A549 (cell line): ENCODE measurements at regions not wholly inside any gene's neighbourhood (a gene's known extent, or its start where the extent isn't known, plus 50 kb on each side); places are given as distances from the start of the nearest gene placed in this dataset.
"Not testable (repeated sequence)": the region's sequence is repeated elsewhere in the genome, so short reads cannot be mapped to it uniquely, and the experiment has no call there.

Source experiments
- ATAC-seq, 2 experiments: fragments of 200-7000 bp in 1 of 2; fragments of >200 bp in 1 of 2; cut with Nextera tagmentation in 1 of 2; cut with Tn5 transposase in 1 of 2; 3 replicates each; pipeline versions ENCODE4 v1.8.0 to v1.9.1; 2018 to 2020; ENCODE audit warnings: mild to moderate bottlenecking in 1 of 2, moderate library complexity in 1 of 2
- CTCF ChIA-PET: fragments of 300-600 bp; sonication (Branson Sonifier 250); formaldehyde crosslinking; extraction: SDS; loops from one replicate; lab custom pipeline; 2021; ENCODE audit warnings: antibody characterized with exemption, inconsistent platforms; lab: Yijun Ruan, JAX
- POLR2A ChIA-PET: fragments of 350-600 bp; formaldehyde crosslinking; extraction: SDS; loops from one replicate; lab custom pipeline; 2021; ENCODE audit warnings: antibody characterized with exemption, inconsistent platforms; lab: Yijun Ruan, JAX
- DNase-seq, 2 experiments: peaks; one replicate each; pipeline versions ENCODE4 v3.0.0 to v3.0.0-alpha.2; 2011 to 2016; ENCODE audit warnings: low read depth in 1 of 2, low spot score in 1 of 2
- FAIRE-seq: peaks from 2 replicates; lab custom pipeline; 2011; peaks lifted over from hg19 to GRCh38; lab: Jason Lieb, UNC
- H3K27ac ChIP-seq, 2 experiments: fragments of >200 bp; sonication (Bioruptor Twin); formaldehyde crosslinking; 3 replicates each; pipeline ENCODE4 v1.5.1; 2016 to 2017
- H3K4me1 ChIP-seq: fragments of >200 bp; sonication (Bioruptor Twin); formaldehyde crosslinking; 3 replicates; pipeline ENCODE4 v1.6.1; 2016
- H3K4me2 ChIP-seq: fragments of >200 bp; sonication (Bioruptor Twin); formaldehyde crosslinking; 3 replicates; pipeline ENCODE4 v1.6.1; 2016
- H3K4me3 ChIP-seq: fragments of >200 bp; sonication (Bioruptor Twin); formaldehyde crosslinking; 3 replicates; pipeline ENCODE4 v1.5.1; 2016
- H3K9me3 ChIP-seq: fragments of >200 bp; sonication (Bioruptor Twin); formaldehyde crosslinking; 3 replicates; pipeline ENCODE4 v1.6.1; 2016
- BHLHE40 ChIP-seq: IDR thresholded peaks from 2 replicates; pipeline ENCODE4 v1.6.1; 2012; ENCODE audit warnings: low read depth, low read length, inconsistent platforms
- CBX2 ChIP-seq: fragments of 200-600 bp; sonication (generic); IDR thresholded peaks from 2 replicates; pipeline ENCODE4 v1.6.1; 2016; ENCODE audit warnings: low read depth, mild to moderate bottlenecking, borderline replicate concordance
- EP300 ChIP-seq, 2 experiments: fragments of >200 bp; sonication (Bioruptor Twin); formaldehyde crosslinking; IDR thresholded peaks; 2 replicates in 1 of 2; 3 replicates in 1 of 2; pipeline ENCODE4 v1.6.1; 2016 to 2017
- FOSL2 ChIP-seq, 2 experiments: fragments of 450-650 bp in 1 of 2; fragments of >200 bp in 1 of 2; sonication (Bioruptor Twin) in 1 of 2; formaldehyde crosslinking; IDR thresholded peaks; 2 replicates each; pipeline versions ENCODE4 v1.5.0 to v1.6.1; 2016 to 2020; ENCODE audit warnings: mild to moderate bottlenecking in 1 of 2, moderate library complexity in 1 of 2
- FOXS1 ChIP-seq: fragments of 250-450 bp; sonication (Bioruptor Pico); IDR thresholded peaks from 2 replicates; pipeline ENCODE4 v1.5.0; 2020; ENCODE audit warnings: mild to moderate bottlenecking, moderate library complexity
- HEYL ChIP-seq: fragments of 250-450 bp; sonication (Bioruptor Pico); IDR thresholded peaks from 2 replicates; pipeline ENCODE4 v1.8.0; 2021; ENCODE audit warnings: mild to moderate bottlenecking, moderate library complexity
- HOXA7 ChIP-seq: fragments of 250-450 bp; sonication (Bioruptor Pico); IDR thresholded peaks from 2 replicates; pipeline ENCODE4 v1.5.0; 2020; ENCODE audit warnings: mild to moderate bottlenecking, moderate library complexity
- HOXB5 ChIP-seq: fragments of 250-450 bp; sonication (Bioruptor Pico); IDR thresholded peaks from 2 replicates; pipeline ENCODE4 v1.5.0; 2020; ENCODE audit warnings: mild to moderate bottlenecking, moderate library complexity
- JUNB ChIP-seq: fragments of >200 bp; sonication (Bioruptor Twin); formaldehyde crosslinking; IDR thresholded peaks from 2 replicates; pipeline ENCODE4 v1.6.1; 2016
- KDM1A ChIP-seq: fragments of 200-600 bp; sonication (generic); IDR thresholded peaks from 2 replicates; pipeline ENCODE4 v1.6.1; 2016; ENCODE audit warnings: low read depth, mild to moderate bottlenecking
- MYC ChIP-seq: IDR thresholded peaks from 2 replicates; pipeline ENCODE4 v1.6.1; 2012; ENCODE audit warnings: mild to moderate bottlenecking, inconsistent platforms, low read length, improper control_type of control experiment, borderline replicate concordance
- PHF8 ChIP-seq: fragments of 200-600 bp; sonication (generic); IDR thresholded peaks from 2 replicates; pipeline ENCODE4 v1.6.1; 2016; ENCODE audit warnings: low read depth, mild to moderate bottlenecking, antibody characterized with exemption, moderate library complexity, borderline replicate concordance
- POLR2A ChIP-seq: IDR thresholded peaks from 2 replicates; pipeline ENCODE4 v1.6.1; 2012; ENCODE audit warnings: mild to moderate bottlenecking, low read length
- RARB ChIP-seq: fragments of 250-450 bp; sonication (Bioruptor Pico); IDR thresholded peaks from 2 replicates; pipeline ENCODE4 v1.8.0; 2021; ENCODE audit warnings: mild to moderate bottlenecking, moderate library complexity
- RNF2 ChIP-seq: fragments of 200-600 bp; sonication (generic); IDR thresholded peaks from 2 replicates; pipeline ENCODE4 v1.6.1; 2016; ENCODE audit warnings: low read depth, mild to moderate bottlenecking, antibody characterized with exemption, moderate library complexity, borderline replicate concordance
- TP53 ChIP-seq: fragments of 250-450 bp; sonication (Bioruptor Pico); IDR thresholded peaks from 2 replicates; pipeline ENCODE4 v1.5.0; 2021; ENCODE audit warnings: mild to moderate bottlenecking, moderate library complexity
- ZFP36 ChIP-seq: fragments of 450-650 bp; IDR thresholded peaks from 2 replicates; pipeline ENCODE4 v1.6.1; 2014; ENCODE audit warnings: borderline replicate concordance; ENCODE audit not compliant: partially characterized antibody
- ZSCAN20 ChIP-seq: fragments of 250-450 bp; sonication (Bioruptor Pico); IDR thresholded peaks from 2 replicates; pipeline ENCODE4 v1.8.0; 2022; ENCODE audit warnings: mild to moderate bottlenecking, moderate library complexity
- WGBS: methylation state at CpG from one replicate; pipeline ENCODE4 v1.1.6; 2017; ENCODE audit errors: missing lambda C conversion rate; 5-methylcytosine and 5-hydroxymethylcytosine counted together
- TF ChIP-seq, protein P1 (sequence below): IDR thresholded peaks from 2 replicates; pipeline ENCODE4 v1.6.1; 2012; ENCODE audit warnings: low read depth, borderline replicate concordance
- TF ChIP-seq, protein P2 (sequence below): fragments of >200 bp; sonication (Bioruptor Twin); formaldehyde crosslinking; IDR thresholded peaks from 3 replicates; pipeline ENCODE4 v1.6.1; 2016
- TF ChIP-seq, protein P3 (sequence below): IDR thresholded peaks from 2 replicates; pipeline ENCODE4 v1.6.1; 2012

DNA sequence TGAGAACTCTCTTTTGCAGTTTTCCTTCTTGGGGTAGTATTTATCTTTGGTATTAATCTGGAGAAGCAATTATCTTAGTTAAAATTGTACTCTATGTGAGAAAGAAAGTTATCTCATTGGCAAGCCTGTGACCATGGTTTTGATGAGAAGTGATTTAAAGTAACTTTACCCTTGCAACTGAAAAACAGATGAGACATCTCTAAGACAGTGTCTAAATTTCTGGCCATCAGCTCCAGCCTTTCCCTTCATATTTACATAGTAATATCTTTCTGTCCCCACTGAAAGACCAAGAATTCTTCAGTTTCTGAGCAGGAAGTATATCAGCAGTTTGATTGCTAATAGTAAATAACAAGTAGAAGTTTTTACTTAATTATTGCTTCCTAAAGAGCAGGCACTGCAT lies 386.1 kb upstream of the SYNCRIP start:
- TF ChIP-seq HOXB5 (CRISPR knock-in tag): no peak
- TF ChIP-seq EP300 (IDR thresholded peaks at IDR 0.05): no peak
- no peak for TF ChIP-seq FOXS1
- TF ChIP-seq, protein P1, sequence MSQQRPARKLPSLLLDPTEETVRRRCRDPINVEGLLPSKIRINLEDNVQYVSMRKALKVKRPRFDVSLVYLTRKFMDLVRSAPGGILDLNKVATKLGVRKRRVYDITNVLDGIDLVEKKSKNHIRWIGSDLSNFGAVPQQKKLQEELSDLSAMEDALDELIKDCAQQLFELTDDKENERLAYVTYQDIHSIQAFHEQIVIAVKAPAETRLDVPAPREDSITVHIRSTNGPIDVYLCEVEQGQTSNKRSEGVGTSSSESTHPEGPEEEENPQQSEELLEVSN: no peak
- no peak for TF ChIP-seq ZSCAN20 (CRISPR knock-in tag)
- TF ChIP-seq TP53: no peak
- TF ChIP-seq, protein P2, sequence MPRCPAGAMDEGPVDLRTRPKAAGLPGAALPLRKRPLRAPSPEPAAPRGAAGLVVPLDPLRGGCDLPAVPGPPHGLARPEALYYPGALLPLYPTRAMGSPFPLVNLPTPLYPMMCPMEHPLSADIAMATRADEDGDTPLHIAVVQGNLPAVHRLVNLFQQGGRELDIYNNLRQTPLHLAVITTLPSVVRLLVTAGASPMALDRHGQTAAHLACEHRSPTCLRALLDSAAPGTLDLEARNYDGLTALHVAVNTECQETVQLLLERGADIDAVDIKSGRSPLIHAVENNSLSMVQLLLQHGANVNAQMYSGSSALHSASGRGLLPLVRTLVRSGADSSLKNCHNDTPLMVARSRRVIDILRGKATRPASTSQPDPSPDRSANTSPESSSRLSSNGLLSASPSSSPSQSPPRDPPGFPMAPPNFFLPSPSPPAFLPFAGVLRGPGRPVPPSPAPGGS: no peak
- TF ChIP-seq, all 56 proteins: peak for 0
- no peak for FAIRE-seq
- H3K4me2 ChIP-seq: no peak overlapping the region
- ATAC-seq: no peak
- ChIA-PET POLR2A (no interaction called here), CTCF (no interaction called here)
- no peak overlapping the region for H3K4me3 ChIP-seq
- no peak for DNase-seq
- H3K9me3 ChIP-seq: no peaks in the 10 kb centered on the region
- H3K4me1 ChIP-seq: no peaks in the 10 kb centered on the region
- H3K27ac ChIP-seq: no peak overlapping the region

DNA sequence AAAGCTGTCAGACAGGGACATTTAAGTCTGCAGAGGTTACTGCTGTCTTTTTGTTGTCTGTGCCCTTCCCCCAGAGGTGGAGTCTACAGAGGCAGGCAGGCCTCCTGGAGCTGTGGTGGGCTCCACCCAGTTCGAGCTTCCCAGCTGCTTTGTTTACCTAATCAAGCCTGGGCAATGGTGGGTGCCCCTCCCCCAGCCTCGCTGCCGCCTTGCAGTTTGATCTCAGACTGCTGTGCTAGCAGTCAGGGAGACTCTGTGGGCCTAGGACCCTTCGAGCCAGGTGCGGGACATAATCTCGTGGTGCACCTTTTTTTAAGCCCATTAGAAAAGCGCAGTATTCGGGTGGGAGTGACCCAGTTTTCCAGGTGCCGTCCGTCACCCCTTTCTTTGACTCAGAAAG lies 384.2 kb upstream of the SYNCRIP start:
- H3K4me3 ChIP-seq, DNase-seq, H3K4me1 ChIP-seq, POLR2A ChIA-PET, CTCF ChIA-PET, ATAC-seq, H3K27ac ChIP-seq, H3K9me3 ChIP-seq, FAIRE-seq, H3K4me2 ChIP-seq: not testable (repeated sequence)
- 21% methylated on average over 8 of the region's 10 CpGs for WGBS

DNA sequence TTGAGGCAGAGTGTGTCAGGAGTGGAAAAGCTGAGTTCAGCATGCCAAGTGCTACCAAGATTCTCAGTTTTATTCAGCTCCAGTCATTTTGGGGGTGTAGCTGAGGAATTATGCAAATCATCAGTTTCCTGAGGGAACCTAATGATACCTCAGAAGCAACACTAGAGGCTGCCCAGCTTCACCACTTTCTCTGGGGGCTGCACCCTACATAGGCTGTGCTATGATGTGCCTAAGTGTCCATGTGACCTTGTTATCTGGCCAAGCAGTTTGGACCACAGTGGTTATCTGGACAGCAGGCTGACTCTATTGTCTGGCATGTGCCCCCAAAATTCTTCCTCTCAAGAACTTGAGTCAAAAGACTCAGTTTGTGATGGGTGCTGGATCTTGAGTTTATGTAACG lies 374.6 kb upstream of the SYNCRIP start:
- ChIA-PET POLR2A (no interaction called here), CTCF (no interaction called here)
- 0% methylated on average over 1 of the region's 1 CpG for WGBS
- no peak for DNase-seq
- Histone ChIP-seq H3K27ac (no peak overlapping the region), H3K9me3 (no peaks in the 10 kb centered on the region), H3K4me2 (no peak overlapping the region)
- no peak for ATAC-seq
- no peak for FAIRE-seq
- TF ChIP-seq HOXA7 (CRISPR knock-in tag): no peak
- TF ChIP-seq JUNB: no peak
- TF ChIP-seq, all 56 proteins: peak for 0
- H3K4me1 ChIP-seq: no peaks in the 10 kb centered on the region
- H3K4me3 ChIP-seq: no peak overlapping the region

DNA sequence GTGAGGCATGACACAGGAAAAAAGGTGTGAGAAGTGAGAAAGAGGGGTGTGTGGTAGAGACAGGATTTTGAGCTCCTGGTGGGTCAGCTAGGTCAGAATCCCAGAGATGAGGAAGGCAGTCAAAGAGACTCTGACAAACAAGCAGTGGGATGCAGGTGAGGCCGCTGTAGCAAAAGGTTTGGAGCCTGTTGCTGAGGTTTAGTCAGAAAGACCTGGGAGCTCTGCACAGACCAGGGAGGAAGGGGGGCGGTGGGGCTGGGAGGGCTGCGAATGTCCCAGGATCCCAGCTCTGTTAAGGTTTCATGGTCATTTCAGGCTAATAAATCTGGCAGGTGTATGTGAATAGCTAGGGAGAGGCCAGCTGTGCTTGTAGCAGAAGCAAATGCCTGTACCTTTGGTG lies 373.9 kb upstream of the SYNCRIP start:
- 14% methylated on average over 2 of the region's 3 CpGs for WGBS

More for the DNA sequence above, 373.9 kb upstream of the SYNCRIP start:
- ATAC-seq: no peak
- TF ChIP-seq RNF2: no peak
- TF ChIP-seq BHLHE40: no peak
- TF ChIP-seq, protein P1: no peak
- no peak for TF ChIP-seq FOSL2 (IDR thresholded peaks at IDR 0.05)
- TF ChIP-seq FOSL2 (CRISPR knock-in tag; IDR thresholded peaks at IDR 0.05): no peak
- no peak for TF ChIP-seq RARB (CRISPR knock-in tag)
- TF ChIP-seq MYC: no peak
- no peak for TF ChIP-seq HOXB5 (CRISPR knock-in tag)
- TF ChIP-seq ZSCAN20 (CRISPR knock-in tag): no peak
- TF ChIP-seq, protein P3, sequence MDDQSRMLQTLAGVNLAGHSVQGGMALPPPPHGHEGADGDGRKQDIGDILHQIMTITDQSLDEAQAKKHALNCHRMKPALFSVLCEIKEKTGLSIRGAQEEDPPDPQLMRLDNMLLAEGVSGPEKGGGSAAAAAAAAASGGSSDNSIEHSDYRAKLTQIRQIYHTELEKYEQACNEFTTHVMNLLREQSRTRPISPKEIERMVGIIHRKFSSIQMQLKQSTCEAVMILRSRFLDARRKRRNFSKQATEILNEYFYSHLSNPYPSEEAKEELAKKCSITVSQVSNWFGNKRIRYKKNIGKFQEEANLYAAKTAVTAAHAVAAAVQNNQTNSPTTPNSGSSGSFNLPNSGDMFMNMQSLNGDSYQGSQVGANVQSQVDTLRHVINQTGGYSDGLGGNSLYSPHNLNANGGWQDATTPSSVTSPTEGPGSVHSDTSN: no peak
- no peak for TF ChIP-seq POLR2A
- no peak for TF ChIP-seq PHF8
- no peak for TF ChIP-seq KDM1A
- no peak for TF ChIP-seq CBX2
- TF ChIP-seq ZFP36: no peak
- TF ChIP-seq HEYL (CRISPR knock-in tag): no peak
- CTCF ChIA-PET: no interaction called here
- no peak for FAIRE-seq
- Histone ChIP-seq H3K4me1 (no peaks in the 10 kb centered on the region), H3K9me3 (no peaks in the 10 kb centered on the region), H3K4me2 (no peak overlapping the region), H3K4me3 (no peak overlapping the region), H3K27ac (no peak overlapping the region)
- DNase-seq: no peak
- POLR2A ChIA-PET: no interaction called here
